T-helper 1 cell (primary cell): ENCODE measurements at regions not wholly inside any gene's neighbourhood (a gene's known extent, or its start where the extent isn't known, plus 50 kb on each side); places are given as distances from the start of the nearest gene placed in this dataset.

Experiments used
- DNase-seq, 5 donors: peaks; one replicate each; pipeline ENCODE4 v3.0.0-alpha.2; 2012 to 2020

DNA sequence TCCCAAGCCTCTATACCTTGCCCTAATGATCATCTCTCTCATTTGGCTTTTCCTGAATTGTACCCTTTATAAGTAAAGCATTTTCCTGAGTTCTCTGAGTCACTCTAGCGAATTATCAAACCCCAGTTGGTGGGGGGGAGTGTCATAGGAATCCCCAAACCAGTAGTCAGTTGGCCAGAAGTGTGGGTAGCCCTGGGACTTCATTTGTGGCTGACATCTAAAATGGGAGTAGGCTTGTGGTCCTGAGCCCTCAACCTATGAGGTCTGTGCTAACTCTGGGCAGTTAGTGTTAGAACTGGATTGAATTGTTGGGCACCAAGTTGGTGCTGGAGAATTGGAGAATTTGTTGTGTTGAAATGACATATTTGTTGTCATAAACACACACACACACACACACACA, 91.3 kb downstream of the BBS10 start:
- no peak for DNase-seq

DNA sequence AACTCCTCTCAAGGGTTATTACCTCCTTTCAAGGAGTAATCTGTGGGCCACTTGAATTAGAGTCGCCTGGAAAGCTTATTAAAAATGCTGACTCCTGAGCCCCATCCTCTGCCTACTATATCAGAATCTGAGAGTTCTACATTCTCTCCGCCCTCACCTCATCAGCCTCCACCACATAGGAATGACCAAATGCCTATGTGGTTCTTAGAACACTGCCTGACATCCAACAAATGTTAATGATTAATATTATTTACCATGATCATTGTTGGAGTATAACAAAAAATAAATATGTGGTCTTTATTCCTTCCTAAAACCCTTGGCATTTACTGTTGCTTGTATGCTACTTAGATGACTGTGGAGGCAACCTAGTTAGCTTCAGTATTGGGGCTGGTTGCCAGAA, 91.9 kb downstream of the BBS10 start:
- DNase-seq: no peak

DNA sequence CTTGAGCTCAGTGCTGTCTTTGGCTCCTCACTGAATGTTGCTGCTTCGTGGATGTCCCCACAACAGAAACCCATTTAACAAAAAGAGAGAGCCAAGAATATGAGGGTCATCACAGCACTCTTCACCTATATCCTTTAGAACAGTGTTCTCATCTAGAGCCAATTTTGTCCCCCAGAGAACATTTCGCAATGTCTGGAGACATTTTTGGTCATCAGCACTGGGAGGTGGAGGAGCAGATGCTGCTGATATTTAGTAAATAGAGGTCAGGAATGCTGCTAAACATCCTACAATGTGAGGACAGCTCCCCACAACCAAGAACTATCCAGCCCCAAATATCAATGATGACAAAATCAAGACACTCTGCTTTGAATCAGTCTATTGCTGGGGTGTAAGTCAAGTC, 92.5 kb downstream of the BBS10 start:
- DNase-seq: no peak

DNA sequence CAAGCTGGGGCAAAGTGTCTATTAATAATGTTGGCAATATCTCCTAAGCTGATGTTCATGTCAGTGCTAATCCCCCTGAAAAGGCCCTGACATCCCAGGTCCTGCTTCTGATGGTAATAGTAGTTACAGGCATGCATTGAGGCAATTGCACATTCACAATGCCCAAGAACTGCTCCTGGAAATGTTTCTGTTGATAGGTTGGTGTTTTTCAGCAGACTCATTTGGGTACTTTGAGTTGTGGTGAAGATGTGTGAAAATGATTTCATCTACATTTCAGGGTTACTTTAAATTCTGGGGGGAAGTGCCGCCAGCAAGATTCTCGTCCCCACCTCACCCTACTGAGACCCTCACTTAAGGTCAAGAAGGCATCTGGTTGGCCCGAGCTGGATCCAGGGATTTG, 92.9 kb downstream of the BBS10 start:
- DNase-seq: no peak

DNA sequence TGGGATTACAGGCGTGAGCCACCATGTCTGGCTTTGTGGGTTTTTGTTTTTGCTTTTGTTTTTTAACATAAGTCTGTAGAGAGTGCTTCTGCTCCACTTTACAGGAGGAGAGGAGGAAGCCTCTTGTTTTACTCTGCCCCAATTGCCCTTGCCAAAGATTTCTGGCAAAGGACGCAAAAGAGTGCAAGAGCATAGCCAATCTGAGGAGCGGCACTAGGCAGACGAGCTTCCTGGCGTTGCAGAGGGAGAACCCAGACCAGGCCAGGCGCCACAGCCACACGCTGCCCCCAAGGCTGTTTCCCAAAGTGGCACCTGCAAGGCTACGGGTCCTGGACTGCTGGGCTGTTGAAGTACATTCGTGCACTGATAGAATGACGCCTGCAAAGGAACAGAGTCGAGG, 96.2 kb downstream of the BBS10 start:
- no peak for DNase-seq

DNA sequence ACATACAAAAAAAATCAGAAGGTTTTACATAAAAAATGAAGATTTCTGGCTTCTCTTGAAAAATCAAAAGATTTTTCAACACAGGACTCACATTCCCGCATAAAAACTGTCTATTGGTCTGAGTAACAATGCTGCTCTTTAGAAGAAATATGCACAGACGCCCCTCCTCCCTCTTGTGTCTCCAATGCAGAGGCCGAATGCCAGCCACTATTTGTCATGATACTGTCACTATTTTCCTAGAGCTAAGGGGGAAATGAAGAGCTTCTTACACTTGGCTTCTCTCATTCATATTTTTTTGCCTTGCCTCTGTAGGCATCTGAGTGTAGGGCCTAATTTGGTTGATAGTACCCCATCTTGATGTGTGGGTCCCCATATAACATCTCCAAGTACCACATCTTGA, 98.0 kb downstream of the BBS10 start:
- DNase-seq: no peak

DNA sequence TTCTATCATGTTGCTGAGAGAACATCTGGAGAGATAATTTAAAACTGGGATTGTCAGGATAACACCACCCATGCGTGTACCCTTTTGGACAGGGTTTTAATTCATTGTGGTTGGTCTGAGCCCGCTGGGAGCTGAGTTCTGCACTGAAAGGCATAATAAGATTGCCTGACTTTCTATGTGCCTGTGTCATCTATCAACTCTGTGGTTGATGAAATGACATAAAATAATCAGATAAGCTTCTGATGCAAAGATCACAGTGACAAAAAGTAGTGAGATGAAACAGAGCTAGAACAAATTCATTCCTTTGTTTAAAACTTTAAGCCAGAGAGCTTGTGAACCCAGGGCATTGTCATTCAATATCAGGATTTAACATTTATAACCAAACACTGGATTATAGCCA, 98.7 kb downstream of the BBS10 start:
- no peak for DNase-seq

DNA sequence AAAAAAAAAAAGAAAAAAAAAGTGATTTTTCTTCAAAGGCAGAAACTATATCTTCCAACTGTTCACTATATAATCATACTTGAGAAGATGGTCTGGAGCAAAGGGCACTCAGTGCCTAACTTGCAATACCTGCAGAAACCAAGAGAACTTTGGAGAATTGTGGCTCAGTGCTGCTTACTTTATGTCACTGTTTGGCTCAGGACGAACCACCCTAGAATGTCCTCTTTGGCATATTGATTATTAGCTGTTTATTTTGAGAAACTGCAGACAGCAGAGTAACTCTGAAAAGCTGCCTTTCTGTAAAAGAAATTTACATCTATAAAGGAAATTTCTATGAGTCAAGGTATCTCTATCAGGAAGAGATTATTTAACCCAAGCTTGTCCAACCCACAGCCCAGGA, 100.2 kb downstream of the BBS10 start:
- no peak for DNase-seq

DNA sequence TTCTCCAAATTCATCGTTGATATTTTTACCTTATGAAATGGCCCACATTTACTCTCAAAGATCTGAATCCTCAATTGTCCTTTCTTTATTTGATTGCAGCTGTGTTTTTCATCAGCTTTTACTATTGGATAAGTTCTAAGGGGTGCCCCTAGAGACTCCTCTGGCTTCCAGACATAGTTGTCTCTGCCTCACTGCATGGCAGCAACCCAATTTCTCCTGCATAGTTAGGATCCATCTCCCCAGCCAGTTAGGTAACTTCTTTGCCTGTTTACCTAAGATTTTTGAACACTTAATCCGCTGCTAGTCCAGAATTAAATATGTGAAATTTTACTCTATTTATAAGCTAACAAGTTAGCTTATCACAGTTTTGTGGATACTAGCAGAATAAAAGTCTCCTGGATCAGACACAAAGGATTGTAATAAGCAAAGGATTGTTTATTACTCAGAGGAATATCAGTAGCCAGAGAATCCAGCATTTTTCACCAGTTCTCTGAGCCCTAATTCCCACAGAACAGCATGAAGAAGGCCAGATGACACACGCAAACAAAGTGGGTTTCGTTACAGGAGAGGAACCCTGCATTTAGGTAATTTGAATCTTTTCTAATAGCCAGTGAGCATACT, 101.1 kb downstream of the BBS10 start:
- no peak for DNase-seq

DNA sequence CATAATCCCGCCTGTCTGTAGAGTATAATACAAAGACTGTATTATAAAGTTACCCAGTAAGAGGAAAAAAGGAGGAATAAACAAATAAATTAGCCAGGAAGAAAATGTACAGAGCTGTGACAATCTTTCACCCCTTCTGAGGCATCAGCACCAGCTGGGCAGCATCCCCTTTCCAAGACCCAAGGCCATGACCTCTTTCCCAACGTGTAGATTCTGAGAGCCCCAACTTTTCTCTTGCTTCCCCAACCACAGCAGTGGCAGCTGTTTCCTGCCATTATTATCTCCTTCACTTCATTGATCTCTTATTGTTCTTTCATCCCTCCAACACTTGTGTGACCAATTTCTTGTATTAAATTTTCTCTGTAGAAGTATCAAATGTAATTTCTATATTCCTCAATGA, 101.6 kb downstream of the BBS10 start:
- DNase-seq: no peak

DNA sequence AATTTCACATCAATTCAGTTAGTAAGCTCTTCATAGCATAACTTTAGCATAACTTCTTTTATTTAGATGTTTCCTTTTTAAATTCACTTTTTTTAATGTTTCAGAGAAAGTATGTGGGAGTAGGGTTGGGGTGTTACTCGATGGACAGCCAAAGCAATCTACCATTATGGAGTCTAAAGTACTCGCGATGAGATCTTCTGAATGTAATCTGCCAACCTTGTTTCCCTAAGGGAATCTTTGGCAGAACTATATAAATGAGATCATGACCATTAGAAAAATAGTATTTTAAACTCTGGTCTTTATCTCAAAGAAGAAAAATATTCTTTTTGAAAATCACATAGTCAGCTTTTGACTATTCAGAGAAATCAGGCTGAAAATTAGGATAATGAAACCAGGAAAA, 103.9 kb downstream of the BBS10 start:
- no peak for DNase-seq

DNA sequence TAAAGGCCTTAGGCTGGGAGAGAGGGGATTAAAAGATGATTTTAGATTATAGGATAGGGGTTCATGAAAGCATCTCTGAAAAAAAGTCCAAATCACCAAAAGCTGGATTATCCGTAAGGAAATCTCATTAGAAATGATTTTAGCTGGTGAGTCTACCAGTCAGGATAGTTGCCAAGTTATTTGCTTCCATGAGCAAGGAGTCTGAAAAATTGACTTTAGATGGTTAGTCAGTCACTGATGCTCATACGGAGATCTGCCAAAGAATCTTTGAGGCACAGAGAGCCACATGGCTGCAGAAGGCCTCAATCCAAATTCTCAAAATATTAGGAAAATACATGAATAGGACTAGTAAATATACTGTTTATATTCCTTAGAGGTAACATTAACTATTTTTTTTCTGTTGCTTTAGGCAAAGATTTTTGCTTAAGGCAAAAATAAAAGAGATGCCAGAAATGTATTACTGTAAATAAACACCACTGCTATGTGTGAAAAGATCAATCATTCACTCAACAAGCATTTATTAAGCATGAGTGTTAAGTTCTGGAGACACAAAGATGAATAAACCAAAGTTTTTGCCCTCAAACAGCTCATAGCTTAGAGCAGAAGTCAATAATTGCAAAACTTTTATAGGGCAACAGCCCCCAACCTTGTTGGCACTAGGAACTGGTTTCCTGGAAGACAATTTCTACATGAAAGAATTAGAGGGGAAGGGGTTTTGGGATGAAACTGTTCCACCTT, 105.2 kb downstream of the BBS10 start:
- no peak for DNase-seq

DNA sequence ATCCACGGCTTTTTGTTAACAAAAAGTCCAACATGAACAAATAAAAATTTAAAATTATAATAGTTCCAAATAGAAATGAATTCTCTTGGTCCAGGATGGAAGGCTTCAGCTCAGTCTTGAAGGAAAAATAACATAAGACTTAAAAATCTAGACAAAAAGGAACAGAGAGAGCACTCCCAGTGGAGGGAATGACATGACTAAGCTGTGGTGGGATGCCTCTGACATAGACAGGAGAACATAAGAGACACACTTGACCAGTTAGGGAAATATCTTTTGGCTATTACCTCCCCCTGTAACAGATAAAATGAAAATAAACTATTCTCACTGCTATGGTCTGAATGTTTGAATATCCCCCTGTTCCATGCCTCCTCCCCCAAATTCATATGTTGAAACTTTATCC, 106.8 kb downstream of the BBS10 start:
- DNase-seq: no peak

DNA sequence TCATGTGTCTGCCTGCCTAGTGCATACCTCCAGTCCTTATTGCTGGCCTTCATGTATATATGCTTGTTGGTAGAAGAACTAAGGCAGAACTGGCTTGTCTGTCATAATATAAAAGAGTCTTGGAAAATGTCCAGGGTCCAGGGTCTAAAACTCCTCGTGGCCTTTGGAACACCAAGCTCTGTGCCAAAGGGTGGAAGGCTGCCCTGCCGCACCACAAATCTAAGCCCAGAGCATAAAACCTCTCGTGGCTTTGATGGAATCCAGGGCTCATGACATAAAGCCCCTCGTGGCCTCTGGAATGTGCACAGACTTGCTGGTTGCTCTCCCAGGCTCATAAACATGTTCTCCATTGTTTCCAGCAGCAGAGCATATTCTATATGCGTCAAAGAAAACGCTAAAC, 107.9 kb downstream of the BBS10 start:
- no peak for DNase-seq

DNA sequence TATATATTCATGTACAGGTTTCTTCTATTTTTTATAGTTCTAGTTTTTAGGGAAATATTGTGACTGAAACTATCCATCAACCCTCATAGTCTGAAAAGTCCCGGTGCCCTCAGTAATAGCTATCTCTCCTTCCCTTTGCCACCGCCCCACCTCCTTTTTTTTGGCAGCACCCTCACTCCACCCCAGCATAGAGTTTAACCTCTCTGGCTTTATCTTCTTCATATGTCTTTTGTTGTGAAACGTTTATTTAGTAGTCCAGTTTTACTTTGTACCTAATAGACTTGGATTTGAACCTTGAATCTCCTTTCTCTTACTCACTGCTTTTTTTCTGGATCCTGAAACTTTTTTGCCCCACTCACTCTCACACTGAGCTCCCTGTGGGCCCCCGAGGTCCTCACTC, 109.5 kb downstream of the BBS10 start:
- DNase-seq: no peak

DNA sequence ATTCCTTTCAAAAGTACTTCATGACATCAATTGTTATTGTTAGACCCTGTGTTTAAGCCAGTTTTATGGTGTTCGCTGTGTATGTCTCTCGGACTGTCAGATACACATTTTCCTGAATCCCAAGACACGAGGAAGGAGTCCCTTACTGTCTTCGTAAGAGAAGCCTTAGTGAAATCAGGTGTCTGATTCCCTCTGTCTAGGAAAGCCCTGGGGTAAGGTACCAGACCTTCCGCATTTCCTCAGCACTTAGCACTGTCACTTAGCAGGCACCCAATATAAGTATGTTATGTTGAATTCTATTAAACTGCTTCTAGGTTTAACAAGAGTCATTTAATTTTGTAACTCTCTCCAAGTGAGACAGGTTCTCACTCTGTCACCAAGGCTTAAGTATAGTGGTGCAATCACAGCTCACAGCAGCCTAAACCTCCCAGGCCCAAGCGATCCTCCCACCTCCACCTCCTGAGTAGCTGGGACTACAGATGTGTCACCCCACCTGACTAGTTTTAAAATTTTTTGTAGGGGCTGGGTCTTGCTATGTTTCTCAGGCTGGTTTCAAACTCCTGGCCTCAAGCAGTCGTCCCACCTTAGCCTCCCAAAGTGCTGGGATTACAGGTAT, 111.0 kb downstream of the BBS10 start:
- DNase-seq: no peak

DNA sequence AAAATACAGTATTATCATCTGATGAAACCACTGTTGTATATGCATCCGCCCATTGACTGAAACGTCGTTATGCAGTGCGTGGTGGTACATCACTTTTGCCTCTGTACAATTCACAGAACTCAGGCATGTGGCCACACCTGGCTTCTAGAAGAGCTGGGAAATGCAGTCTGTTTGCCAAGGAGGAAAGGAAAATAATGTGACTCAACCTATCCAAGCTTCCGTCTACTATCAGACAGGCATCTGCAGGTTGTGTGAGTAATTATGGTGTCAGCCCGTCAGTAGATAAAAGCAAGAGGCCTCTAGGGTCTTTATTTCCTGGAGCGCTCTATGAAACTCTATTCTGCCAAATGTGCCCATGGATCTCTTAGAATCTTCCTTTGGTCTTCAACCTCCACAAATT, 111.6 kb downstream of the BBS10 start:
- DNase-seq: no peak

DNA sequence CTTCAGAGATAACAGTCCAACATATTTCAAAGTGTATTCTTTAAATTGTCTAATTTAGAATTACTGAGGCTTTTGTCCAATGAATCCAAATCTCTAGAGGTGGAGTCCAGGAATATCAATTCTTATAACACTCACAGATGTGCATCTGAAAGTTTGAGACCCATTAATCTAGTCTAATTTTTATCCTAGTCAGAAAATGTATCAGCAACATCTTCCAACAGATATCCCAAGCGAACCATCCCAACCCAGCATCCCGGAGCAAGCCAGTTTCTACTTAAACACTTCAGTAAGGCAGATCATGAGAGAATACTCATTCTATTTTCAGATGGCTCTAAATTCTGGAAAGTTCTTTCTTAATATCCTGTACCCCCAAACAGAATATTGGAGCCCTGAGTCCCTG, 113.5 kb downstream of the BBS10 start:
- no peak for DNase-seq

DNA sequence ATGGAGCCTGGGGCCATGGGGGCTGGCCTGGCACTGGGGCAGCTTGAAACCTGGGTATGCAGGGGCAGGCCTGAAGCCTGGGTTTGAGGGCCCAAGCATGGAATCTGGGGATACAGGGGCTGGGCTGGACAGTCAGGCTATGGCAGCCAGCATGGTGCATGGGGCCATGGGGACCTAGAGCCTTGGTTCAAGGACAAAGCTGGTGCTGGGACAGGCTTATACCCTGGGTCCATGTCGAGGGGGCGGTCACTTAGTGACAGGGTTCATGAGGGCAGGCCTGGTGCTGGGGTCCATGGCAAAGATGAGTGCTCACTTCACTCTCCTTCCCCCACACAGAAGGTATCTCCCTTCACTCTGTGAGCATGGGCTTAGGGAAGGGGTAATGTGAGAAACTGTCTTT, 116.2 kb downstream of the BBS10 start:
- DNase-seq: no peak

DNA sequence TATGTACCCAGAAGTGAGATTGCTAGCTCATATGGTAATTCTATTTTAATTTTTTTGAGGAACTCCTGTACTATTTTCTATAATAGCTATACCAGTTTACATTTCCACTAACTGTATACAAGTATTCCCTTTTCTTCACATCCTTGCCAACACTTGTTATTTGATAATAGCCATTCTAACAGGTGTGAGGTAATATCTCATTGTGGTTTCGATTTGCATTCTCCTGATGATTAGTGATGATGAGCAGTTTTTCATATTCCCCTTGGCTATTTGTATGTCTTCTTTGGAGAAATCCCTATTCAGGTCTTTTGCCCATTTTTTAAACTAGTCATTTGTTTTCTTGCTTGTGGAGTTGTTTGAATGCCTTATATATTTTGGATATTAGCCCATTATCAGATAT, 121.3 kb downstream of the BBS10 start:
- DNase-seq: no peak

DNA sequence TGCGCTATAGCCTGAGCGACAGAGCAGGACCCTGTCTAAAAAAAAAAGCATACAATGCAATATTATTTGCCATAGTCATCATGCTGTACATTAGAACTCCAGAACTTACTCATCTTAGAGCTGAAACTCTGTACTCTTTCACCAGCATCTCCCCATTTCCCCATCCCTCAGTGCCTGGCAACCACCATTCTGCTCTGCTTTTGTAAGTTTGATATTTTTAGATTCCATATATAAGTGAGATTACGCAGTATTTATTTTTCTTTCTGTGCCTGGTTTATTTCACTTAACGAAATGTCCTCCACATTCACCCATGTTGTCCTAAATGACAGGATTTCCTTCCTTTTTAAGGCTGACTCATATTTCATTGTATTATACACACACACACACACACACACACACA, 121.8 kb downstream of the BBS10 start:
- DNase-seq: peak in 1 of 5 donors; percentile 5

DNA sequence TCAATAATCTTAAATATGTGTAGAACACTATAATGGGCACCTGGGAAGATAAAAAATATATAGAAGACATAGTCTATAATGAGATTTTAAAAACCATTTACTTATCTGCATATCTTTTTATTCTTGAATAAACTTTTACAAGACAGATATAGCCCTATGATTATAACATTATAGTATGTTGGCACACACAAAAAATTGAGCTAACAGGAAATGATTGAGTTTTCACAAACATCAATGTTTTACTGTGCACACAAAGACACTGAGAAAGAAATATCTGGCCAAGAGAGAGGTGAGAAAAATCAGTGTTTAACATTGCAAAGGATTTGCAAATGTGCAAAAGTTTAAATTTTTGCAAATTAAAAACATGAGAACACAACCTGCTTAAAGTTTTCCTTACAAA, 124.3 kb downstream of the BBS10 start:
- no peak for DNase-seq

DNA sequence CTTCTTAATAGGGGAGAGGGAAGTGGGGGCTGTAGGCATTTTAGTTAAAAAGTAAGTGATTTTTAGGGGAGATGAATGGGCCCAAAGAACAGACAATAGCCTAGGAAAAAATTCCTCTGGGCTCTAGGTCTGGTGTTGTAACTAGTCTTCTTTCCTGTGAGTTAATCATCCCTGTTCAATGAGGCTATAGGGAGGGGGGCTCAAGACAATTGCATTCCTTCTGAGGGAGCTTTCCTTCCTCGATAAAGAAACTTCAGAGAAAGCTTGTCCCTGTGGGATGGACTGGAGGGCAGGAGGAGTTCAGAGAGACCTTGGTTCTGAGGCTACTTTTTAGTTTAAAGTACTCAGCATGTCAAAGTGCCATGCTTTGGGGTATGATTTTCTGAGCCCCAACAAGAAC, 127.2 kb downstream of the BBS10 start:
- no peak for DNase-seq

DNA sequence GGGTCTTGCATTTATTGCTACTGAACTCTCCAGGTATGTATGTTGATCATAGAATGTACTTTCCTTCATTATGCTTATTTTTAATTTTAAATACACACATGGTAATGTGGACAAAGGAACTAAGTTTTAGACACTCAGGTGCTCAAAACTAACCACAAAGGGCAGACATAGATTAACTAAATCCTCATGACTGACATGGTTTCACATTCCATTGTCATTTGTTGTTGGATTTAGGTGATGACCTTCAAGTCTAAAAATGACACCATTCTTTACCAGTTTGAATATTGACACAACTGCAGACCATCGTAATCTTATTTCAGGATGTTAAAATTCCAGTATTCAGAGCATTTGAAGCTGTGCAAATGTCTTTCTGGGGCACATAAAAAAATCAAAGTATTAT, 128.4 kb downstream of the BBS10 start:
- DNase-seq: no peak
